ENCODE measurements at regions not wholly inside any gene's neighbourhood (a gene's known extent, or its start where the extent isn't known, plus 50 kb on each side); places are given as distances from the start of the nearest gene placed in this dataset.

GRCh38 chr16:13866073-13866472 is 53.9 kb upstream of the ERCC4 start:
- DNase-seq = peak; percentile 32
- no peak overlapping the region for H2AFZ ChIP-seq (ENCODE audit: low read depth)
- TF ChIP-seq RAD21 (IDR thresholded peaks at IDR 0.05; ENCODE audit: low read length) = peak; percentile 50
- TF ChIP-seq CTCF (IDR thresholded peaks at IDR 0.05) = peak; percentile 69
- no peak for TF ChIP-seq ZBTB33 (IDR thresholded peaks at IDR 0.05; ENCODE audit: borderline replicate concordance, low read depth)
- TF ChIP-seq TAF1 (IDR thresholded peaks at IDR 0.05; ENCODE audit: borderline replicate concordance, low read depth, low read length) = no peak
- TF ChIP-seq SMC3 (IDR thresholded peaks at IDR 0.05; ENCODE audit: low read depth, low read length) = peak; percentile 29; the same call in 1 of the 2 replicates
- no peaks in the 10 kb centered on the region for H3K4me1 ChIP-seq (ENCODE audit: control insufficient read depth in 1 of 2, insufficient read depth in 2 of 2, low read depth in 1 of 2, low read length in 1 of 2)
- POLR2A ChIA-PET = no interaction called here
- CTCF ChIA-PET = interaction anchor here (0.9 to 1.2 kb wide), 2 partner anchors 8 to 54 kb away, joined by 4 to 5 read pairs; partner anchors contain the start of gene ERCC4
- no peaks in the 10 kb centered on the region; the same call in 1 of the 2 replicates for H3K27me3 ChIP-seq (ENCODE audit: insufficient read depth)
- no peaks in the 10 kb centered on the region for H3K36me3 ChIP-seq (replicated peaks in 1 of 2; ENCODE audit: control insufficient read depth in 1 of 2, insufficient read depth in 2 of 2, low read length in 1 of 2)
- no peak overlapping the region for H3K27ac ChIP-seq (ENCODE audit: low read depth in 2 of 2, low read length in 1 of 2)
- no peaks in the 10 kb centered on the region for H3K9me2 ChIP-seq
- 8% methylated on average over 8 of the region's 8 CpGs for WGBS (ENCODE audit: low lambda C conversion rate)
- no peaks in the 10 kb centered on the region for H3K79me2 ChIP-seq (ENCODE audit: insufficient read depth)
- no peak overlapping the region for H3K9ac ChIP-seq
- no peak overlapping the region for H3K4me2 ChIP-seq
- H3F3A ChIP-seq (replicated peaks; ENCODE audit: insufficient read depth) = no peaks in the 10 kb centered on the region
- no peaks in the 10 kb centered on the region for H3K9me3 ChIP-seq
- H4K20me1 ChIP-seq (ENCODE audit: insufficient read depth) = no peaks in the 10 kb centered on the region
- no peak overlapping the region; a peak in 1 of 4 replicates for H3K4me3 ChIP-seq (ENCODE audit: low read depth in 2 of 2, low read length in 1 of 2)

Data from SK-N-SH (cell line).